ENCODE measurements at regions not wholly inside any gene's neighbourhood (a gene's known extent, or its start where the extent isn't known, plus 50 kb on each side); places are given as distances from the start of the nearest gene placed in this dataset.

DNA sequence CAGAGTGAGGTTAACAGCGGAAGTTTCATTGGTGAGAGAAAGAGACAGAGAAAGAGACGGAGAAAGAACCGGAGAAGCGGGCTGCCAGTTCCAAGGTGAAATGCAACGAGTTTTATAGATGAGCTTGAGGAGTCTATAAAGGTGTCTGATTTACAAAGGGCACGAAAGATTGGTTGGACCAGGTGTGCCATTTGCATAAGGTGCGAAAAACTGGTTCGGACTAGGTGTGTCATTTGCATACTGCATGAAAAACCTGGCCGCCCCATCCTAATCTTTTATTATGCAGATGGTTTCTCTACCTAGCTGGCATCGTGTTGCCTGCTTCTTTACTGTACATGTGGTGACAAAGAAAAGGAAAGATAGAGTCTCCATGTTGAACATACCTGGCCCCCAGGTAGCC lies 253.8 kb upstream of the IGF1R start:
- DNase-seq: no peak

GRCh38 chr15:98395974-98396610 lies 252.2 kb upstream of the IGF1R start:
- DNase-seq: no peak

GRCh38 chr15:98397419-98397818 lies 250.9 kb upstream of the IGF1R start:
- DNase-seq: no peak

DNA sequence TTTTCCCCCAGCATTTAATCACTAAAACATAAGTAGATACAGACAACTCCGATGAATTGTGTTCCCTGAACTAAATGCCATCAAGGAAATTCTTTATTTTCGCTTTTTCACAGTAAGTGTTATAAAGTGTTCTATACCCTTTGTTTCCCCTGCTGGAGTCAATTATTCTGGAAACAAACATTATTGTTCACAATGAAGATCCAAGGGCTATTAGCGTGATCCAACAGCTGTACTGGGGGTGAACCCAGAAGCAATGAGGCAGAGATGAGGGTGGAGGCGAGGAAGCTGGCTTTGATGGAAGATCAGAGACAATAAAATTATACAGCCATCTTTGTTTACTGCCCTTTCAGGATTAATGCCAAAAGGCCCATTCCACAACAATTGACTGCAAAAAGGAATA lies 250.3 kb upstream of the IGF1R start:
- no peak for DNase-seq

DNA sequence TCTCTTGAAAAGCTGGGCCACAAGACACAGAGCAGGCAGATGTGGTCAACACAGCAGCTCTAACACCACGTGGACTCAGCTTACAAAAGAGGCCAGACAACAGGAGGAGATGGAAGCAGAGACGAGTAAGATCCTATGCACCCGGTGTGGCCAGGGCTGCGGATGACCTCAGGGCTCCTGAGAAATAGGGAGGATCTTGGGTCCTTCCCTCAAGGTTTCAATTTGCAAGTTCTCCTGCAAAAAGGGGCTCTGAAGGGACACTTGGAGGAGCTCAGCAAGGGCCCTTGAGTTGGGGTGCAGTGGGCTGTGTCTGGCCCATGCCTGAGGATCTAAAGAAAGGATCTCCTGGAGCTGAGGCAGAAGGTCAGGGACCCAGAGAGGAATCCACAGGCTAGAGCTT lies 249.5 kb upstream of the IGF1R start:
- no peak for DNase-seq

DNA sequence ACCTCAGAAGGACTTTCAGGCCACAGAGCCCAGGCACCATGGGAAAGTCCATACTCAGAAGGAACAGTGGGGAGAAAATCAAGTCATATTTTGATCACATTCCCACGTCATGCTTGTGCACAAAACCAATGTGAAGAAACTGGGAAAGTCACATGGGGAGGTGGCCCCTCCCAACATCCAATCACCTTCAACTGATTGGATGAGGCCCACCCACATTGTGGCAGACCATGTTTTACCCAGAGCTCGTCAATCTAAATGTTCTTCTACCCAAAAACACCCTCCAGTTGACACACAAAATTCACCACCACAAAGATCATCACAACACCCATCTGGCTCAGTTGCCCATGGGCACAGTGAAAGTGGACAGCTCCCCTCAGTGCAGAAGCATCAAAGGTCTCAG lies 248.2 kb upstream of the IGF1R start:
- no peak for DNase-seq

DNA sequence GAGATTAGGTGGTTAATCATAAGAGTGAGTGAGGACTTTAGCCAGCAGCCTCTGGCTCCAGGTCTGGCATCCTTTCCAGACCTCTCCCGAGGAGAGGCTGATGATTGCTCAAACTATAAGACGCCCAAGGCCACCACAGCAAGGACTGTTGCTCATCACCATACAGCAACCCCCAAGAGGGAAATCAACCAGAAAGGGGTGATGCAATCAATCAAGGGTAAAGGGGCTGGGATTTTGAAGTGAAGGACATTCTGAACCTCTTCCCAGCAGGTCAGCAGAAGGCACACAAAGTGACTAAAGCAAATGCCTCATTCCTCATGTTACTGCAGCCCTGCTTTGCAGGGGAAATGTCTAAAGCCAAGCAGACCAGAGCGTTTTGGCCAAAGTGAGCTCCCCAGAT lies 247.3 kb upstream of the IGF1R start:
- no peak for DNase-seq

DNA sequence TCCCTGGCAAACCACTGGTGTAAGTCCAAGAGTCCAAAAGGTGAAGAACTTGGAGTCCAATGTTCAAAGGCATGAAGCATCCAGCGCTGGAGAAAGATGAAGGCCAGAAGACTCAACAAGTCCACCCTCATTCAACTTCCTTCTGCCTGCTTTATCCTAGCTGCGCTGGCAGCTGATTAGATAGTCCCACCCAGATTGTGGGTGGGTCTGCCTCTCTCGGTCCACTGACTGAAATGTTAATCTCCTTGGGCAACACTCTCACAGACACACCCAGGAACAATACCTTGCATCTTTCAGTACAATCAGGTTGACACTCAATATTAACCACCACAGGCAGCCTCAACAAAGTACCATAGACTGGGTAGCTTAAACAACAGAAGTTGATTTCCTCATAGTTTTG lies 245.9 kb upstream of the IGF1R start:
- DNase-seq: no peak

GRCh38 chr15:98403169-98403568 lies 245.2 kb upstream of the IGF1R start:
- no peak for DNase-seq

DNA sequence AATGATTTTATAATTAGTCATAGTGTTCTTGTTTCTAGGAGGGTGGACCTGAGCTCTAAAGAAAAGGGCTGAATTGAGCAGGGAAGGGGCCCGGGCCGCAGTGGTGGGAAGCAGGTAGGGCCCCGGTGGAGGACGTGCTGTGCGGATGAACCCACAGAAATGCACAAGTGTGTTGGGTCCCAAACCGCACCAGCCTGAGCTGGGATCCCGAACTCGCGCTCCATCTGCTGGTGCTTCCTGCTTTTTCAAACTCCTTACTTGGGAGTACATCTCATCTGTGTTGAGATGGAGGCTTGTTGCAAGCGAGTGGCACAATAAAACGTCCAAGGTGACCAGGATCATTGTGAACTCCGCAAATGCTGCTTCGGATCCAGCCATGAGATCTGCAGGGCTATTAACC lies 244.8 kb upstream of the IGF1R start:
- no peak for DNase-seq

- DNase-seq: no peak
Measured at GRCh38 chr15:98405013-98405412, 243.3 kb upstream of the IGF1R start.

GRCh38 chr15:98408231-98408630 lies 240.1 kb upstream of the IGF1R start:
- no peak for DNase-seq

- DNase-seq: no peak
Measured at GRCh38 chr15:98410328-98410727, 238.0 kb upstream of the IGF1R start.

DNA sequence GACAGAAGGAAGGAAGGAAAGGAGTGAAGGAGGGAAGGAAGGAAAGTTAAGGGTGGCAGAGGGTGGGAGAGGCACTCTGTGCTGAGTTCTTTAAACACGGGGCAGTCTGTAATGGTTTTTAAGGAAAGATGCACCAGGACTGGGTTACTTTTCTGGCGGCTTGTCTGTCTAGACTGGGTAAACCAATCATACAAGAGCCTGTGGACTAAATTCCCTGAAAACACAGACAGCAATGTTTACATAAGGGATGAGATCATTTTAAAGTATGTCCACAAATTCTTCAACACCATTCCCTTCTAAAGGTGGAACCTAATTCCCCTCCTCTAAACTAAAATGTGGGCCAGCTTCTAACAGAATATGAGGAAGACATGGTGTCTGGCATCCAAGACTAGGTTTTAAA lies 235.5 kb upstream of the IGF1R start:
- DNase-seq: no peak

GRCh38 chr15:98413933-98414546 lies 234.3 kb upstream of the IGF1R start:
- DNase-seq: no peak

- no peak for DNase-seq
Measured at GRCh38 chr15:98416222-98416855, 232.0 kb upstream of the IGF1R start.

DNA sequence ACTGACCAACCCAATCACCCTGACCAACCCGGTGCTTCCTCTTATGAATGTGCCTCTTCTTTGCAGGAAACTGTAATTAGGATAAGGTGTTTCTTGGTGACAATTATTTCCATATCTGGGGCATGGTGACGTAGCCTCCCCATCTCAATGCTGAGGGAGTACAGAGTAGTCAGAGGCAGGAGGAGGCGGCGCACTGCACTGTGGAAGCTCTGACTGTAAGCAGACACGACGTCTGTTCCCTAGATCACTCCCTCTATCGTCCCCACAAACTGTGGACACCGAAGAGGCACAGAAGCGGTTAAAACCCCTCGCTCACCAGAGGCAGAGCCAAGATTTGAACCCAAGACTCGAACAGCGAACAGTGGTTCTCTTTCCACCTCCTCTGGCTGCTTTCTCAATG lies 231.0 kb upstream of the IGF1R start:
- DNase-seq: no peak

DNA sequence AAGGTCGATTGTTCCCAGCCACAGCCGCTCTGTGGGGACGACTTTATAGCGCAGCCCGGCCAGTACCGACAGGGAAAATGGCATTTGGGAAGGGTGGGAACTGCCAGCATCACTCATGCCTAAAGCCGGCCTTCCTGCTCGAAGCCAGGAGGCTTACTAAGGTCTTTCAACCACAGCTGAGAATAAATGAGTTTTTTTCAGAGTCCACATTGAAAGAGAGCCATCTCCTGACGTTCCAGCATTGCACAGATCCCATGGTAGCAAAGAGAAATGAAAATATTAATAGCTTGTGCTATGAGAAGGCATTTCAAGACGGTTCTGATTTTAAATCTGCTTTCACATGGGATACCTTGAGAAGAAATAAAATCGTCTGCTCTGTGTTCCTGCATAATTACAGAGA lies 230.2 kb upstream of the IGF1R start:
- no peak for DNase-seq

- no peak for DNase-seq
Measured at GRCh38 chr15:98419173-98419780, 229.1 kb upstream of the IGF1R start.

- DNase-seq: no peak
Measured at GRCh38 chr15:98420837-98421236, 227.5 kb upstream of the IGF1R start.

- DNase-seq: no peak
Measured at GRCh38 chr15:98421419-98422129, 226.8 kb upstream of the IGF1R start.

DNA sequence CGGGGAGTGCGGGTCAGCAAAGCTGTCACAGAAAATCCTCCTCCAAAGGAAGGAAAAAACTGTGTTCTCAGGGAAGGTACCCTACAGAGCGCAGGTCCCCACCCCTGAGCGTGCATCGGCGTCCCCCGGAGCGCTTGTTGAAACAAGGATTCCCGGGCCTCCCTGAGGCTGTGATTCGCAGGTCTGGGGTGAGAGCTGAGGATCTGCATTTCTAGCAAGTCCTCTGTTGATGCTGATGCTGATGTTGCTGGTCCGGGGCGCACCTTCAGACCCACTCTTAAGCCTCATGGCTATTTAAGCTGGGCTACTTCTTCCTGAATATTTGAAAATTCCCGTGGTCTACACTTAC lies 226.2 kb upstream of the IGF1R start:
- DNase-seq: no peak

GRCh38 chr15:98425173-98425572 lies 223.2 kb upstream of the IGF1R start:
- no peak for DNase-seq

GRCh38 chr15:98427321-98427720 lies 221.0 kb upstream of the IGF1R start:
- DNase-seq: no peak
